ENCODE measurements at regions not wholly inside any gene's neighbourhood (a gene's known extent, or its start where the extent isn't known, plus 50 kb on each side); places are given as distances from the start of the nearest gene placed in this dataset.

DNA sequence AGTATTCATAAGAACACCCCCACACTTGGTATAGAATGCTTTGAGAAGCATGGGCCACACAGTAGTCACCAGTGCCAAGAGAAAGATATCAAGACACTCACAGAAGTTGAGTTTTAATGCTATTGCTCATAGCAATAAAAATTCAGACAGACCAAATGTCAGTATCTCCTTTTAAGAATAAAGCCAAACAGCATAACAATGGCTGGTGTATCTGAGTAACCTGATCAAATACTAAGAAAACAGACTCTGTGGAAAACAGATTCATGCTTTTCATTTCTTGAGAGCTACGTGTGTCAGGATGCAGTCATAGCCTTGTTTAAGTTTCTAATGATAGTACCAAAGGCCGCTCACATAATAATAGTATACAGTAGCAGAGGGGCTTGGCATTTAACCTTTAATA lies 778.5 kb downstream of the MECOM start:
- Histone ChIP-seq H3K9me2 (ENCODE audit: insufficient read depth) (no peaks in the 10 kb centered on the region), H3K27ac (ENCODE audit: low read depth, low read length) (no peak overlapping the region), H3K4me3 (replicated peaks in 1 of 2; ENCODE audit: low read depth in 1 of 2, low read length in 2 of 2) (no peak overlapping the region), H3K79me2 (ENCODE audit: insufficient read depth, low read length) (no peaks in the 10 kb centered on the region), H3K9me3 (ENCODE audit: control insufficient read depth in 1 of 2, insufficient read depth in 1 of 2, low read depth in 1 of 2, low read length in 2 of 2) (no peaks in the 10 kb centered on the region), H3K4me1 (ENCODE audit: control insufficient read depth in 1 of 2, insufficient read depth in 2 of 2, low read length in 2 of 2) (peaks cover 0 to 5% of the 10 kb centered on the region in 2 experiments; a peak in 1 of 4 replicates), H4K20me1 (ENCODE audit: insufficient read depth) (no peaks in the 10 kb centered on the region), H3K36me3 (ENCODE audit: control insufficient read depth in 1 of 2, insufficient read depth in 2 of 2, low read length in 2 of 2) (no peaks in the 10 kb centered on the region), H3K27me3 (ENCODE audit: insufficient read depth, low read length) (no peaks in the 10 kb centered on the region), H2AFZ (ENCODE audit: low read depth, low read length, poor library complexity, severe bottlenecking) (no peak overlapping the region), H3K4me2 (ENCODE audit: low read length) (no peak overlapping the region), H3K9ac (ENCODE audit: low read length) (no peak overlapping the region)
- DNase-seq (ENCODE audit: low read depth, low spot score) (no peak), ATAC-seq (no peak)
- TF ChIP-seq EGR1 (IDR thresholded peaks at IDR 0.05; ENCODE audit: low read depth) (no peak), FOSL1 (IDR thresholded peaks at IDR 0.05; ENCODE audit: low read depth) (no peak), YY1 (IDR thresholded peaks at IDR 0.05; ENCODE audit: extremely low read depth, insufficient replicate concordance, low read depth, low read length) (no peak), EZH2phosphoT487 (IDR thresholded peaks at IDR 0.05; ENCODE audit: borderline replicate concordance) (no peak), CEBPB (IDR thresholded peaks at IDR 0.05; ENCODE audit: low read depth) (no peak), REST (IDR thresholded peaks at IDR 0.05; ENCODE audit: low read depth) (no peak), EZH2 (IDR thresholded peaks at IDR 0.05) (no peak), SP1 (IDR thresholded peaks at IDR 0.05; ENCODE audit: low read depth) (no peak), TCF7L2 (IDR thresholded peaks at IDR 0.05; ENCODE audit: borderline replicate concordance, extremely low read depth, insufficient read depth, insufficient read length) (no peak), ZFX (IDR thresholded peaks at IDR 0.05) (no peak)
- TF ChIP-seq, protein P1, sequence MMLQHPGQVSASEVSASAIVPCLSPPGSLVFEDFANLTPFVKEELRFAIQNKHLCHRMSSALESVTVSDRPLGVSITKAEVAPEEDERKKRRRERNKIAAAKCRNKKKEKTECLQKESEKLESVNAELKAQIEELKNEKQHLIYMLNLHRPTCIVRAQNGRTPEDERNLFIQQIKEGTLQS (IDR thresholded peaks at IDR 0.05) = no peak
- TF ChIP-seq, protein P2, sequence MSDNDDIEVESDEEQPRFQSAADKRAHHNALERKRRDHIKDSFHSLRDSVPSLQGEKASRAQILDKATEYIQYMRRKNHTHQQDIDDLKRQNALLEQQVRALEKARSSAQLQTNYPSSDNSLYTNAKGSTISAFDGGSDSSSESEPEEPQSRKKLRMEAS (IDR thresholded peaks at IDR 0.05) = no peak
- TF ChIP-seq, protein P3, sequence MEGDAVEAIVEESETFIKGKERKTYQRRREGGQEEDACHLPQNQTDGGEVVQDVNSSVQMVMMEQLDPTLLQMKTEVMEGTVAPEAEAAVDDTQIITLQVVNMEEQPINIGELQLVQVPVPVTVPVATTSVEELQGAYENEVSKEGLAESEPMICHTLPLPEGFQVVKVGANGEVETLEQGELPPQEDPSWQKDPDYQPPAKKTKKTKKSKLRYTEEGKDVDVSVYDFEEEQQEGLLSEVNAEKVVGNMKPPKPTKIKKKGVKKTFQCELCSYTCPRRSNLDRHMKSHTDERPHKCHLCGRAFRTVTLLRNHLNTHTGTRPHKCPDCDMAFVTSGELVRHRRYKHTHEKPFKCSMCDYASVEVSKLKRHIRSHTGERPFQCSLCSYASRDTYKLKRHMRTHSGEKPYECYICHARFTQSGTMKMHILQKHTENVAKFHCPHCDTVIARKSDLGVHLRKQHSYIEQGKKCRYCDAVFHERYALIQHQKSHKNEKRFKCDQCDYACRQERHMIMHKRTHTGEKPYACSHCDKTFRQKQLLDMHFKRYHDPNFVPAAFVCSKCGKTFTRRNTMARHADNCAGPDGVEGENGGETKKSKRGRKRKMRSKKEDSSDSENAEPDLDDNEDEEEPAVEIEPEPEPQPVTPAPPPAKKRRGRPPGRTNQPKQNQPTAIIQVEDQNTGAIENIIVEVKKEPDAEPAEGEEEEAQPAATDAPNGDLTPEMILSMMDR (IDR thresholded peaks at IDR 0.05 in 2 of 3, conservative IDR thresholded peaks at IDR 0.05 in 1 of 3; ENCODE audit: borderline replicate concordance in 1 of 3, insufficient read depth in 1 of 3, low read depth in 2 of 3, low read length in 2 of 3) = no peak
- no TSS peak for BruUV-seq (replicated peaks)
- intact Hi-C loops (cut with micrococcal nuclease) = no loop called here
- ChIA-PET RAD21 (ENCODE audit: low non-redundant PET in 1 of 2, low total read pairs in 2 of 2, uncharacterized antibody in 2 of 2, unreplicated experiment in 2 of 2) (no interaction called here), CTCF (interaction anchor here (1.5 kb wide), 1 partner anchor 20 kb away, joined by 6 read pairs; no protein-coding TSS in a partner anchor), POLR2A (no interaction called here)
